ENCODE measurements at regions not wholly inside any gene's neighbourhood (a gene's known extent, or its start where the extent isn't known, plus 50 kb on each side); places are given as distances from the start of the nearest gene placed in this dataset.

DNA sequence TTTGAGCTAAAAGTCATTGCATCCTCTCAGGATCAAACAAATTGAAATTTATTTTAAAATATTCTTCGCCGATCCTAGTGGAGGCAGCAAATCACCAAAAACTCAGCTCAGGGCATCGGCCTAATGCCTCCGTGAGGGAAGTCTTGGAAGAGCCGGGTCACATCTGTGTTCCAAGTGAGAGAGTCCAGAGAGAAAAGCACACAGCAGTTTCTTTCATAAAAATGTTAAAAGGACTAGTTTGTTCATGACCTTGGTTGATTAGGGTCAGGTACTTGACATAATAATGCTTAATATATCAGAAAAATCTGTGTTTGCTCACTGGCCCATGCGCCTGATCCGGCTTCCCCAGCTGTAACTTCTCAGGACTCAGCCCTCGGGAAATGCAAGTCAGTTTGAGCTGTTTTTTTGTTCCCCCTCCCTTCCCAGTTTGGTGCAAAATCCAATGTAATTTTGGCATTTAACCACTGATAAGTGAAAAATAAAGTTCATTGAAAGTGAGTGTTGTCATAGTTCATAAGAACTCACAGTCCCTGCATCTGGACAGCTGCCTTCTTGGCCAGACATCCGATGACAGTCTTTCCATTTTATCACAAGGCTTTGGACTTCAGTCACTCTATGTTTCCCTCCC is 161.7 kb downstream of the CAND1 start:
- no peak for TF ChIP-seq POLR2A (IDR thresholded peaks at IDR 0.05)
- TF ChIP-seq, protein P1, sequence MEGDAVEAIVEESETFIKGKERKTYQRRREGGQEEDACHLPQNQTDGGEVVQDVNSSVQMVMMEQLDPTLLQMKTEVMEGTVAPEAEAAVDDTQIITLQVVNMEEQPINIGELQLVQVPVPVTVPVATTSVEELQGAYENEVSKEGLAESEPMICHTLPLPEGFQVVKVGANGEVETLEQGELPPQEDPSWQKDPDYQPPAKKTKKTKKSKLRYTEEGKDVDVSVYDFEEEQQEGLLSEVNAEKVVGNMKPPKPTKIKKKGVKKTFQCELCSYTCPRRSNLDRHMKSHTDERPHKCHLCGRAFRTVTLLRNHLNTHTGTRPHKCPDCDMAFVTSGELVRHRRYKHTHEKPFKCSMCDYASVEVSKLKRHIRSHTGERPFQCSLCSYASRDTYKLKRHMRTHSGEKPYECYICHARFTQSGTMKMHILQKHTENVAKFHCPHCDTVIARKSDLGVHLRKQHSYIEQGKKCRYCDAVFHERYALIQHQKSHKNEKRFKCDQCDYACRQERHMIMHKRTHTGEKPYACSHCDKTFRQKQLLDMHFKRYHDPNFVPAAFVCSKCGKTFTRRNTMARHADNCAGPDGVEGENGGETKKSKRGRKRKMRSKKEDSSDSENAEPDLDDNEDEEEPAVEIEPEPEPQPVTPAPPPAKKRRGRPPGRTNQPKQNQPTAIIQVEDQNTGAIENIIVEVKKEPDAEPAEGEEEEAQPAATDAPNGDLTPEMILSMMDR (IDR thresholded peaks at IDR 0.05), result peak in 1 of 4 experiments; percentile 13
